Vagina (tissue), 2 donors: ENCODE measurements at regions not wholly inside any gene's neighbourhood (a gene's known extent, or its start where the extent isn't known, plus 50 kb on each side); places are given as distances from the start of the nearest gene placed in this dataset.

Experiments used
- DNase-seq, 2 donors: peaks; one replicate each; pipeline ENCODE4 v3.0.0-alpha.2; 2017; ENCODE audit errors: extremely low spot score in 2 of 2
- H3K27ac ChIP-seq: fragments of 200-600 bp; sonication (generic); one replicate; pipeline ENCODE4 v1.5.1; 2019
- H3K27me3 ChIP-seq: fragments of 200-600 bp; sonication (generic); one replicate; pipeline ENCODE4 v1.5.1; 2019
- H3K36me3 ChIP-seq, 2 donors: fragments of 200-600 bp; sonication (generic); one replicate each; pipeline ENCODE4 v1.5.1; 2017 to 2019
- H3K4me1 ChIP-seq: fragments of 200-600 bp; sonication (generic); one replicate; pipeline ENCODE4 v1.5.1; 2019
- H3K4me3 ChIP-seq, 2 donors: fragments of 200-600 bp; sonication (generic); 1 replicate in 1 of 2; 2 replicates in 1 of 2; pipeline ENCODE4 v1.5.1; 2016 to 2019
- H3K9me3 ChIP-seq: fragments of 200-600 bp; sonication (generic); one replicate; pipeline ENCODE4 v1.5.1; 2019
- CTCF ChIP-seq, 3 experiments: fragments of 450-650 bp in 2 of 3; fragments of 200-600 bp in 1 of 3; sonication (generic) in 1 of 3; IDR thresholded peaks; one replicate each; pipeline ENCODE4 v1.5.1; 2017 to 2019; ENCODE audit warnings: antibody characterized with exemption in 3 of 3, mild to moderate bottlenecking in 2 of 3, moderate library complexity in 2 of 3
- POLR2A ChIP-seq, 2 donors: fragments of 450-650 bp; IDR thresholded peaks; one replicate each; pipeline ENCODE4 v1.6.1; 2017; ENCODE audit warnings: antibody characterized with exemption in 2 of 2, mild to moderate bottlenecking in 2 of 2, moderate library complexity in 2 of 2
- POLR2AphosphoS5 ChIP-seq, 2 donors: sonication (generic); formaldehyde crosslinking; IDR thresholded peaks; one replicate each; pipeline ENCODE4 v1.9.0; 2017; ENCODE audit warnings: antibody characterized with exemption in 2 of 2, mild to moderate bottlenecking in 2 of 2, low read depth in 1 of 2; ENCODE audit not compliant: insufficient read depth in 1 of 2
- intact Hi-C: fragments of 100-400 bp; cut with DNase I; formaldehyde crosslinking; loops from one replicate; pipeline ENCODE4 v1.15.1; 2023

DNA sequence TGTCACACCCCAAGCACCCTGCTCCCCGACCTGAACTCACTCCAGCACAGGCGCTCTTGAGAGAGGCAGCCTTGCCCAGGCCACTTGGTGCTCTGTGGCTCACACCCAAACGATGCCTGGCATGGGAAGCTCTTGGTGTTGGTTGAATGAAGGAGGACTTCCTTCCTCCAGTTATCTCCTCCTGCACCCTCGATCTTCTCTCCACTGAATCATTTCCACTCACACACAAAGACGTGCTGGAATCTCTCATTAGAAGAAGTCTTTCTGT, 90.5 kb upstream of the TRIM2 start:
- DNase-seq: no peak
- intact Hi-C loops: no loop called here
- H3K27me3 ChIP-seq: no peaks in the 10 kb centered on the region

GRCh38 chr4:153114771-153115321, 89.4 kb upstream of the TRIM2 start:
- intact Hi-C loops: no loop called here

More for the DNA sequence above, 90.5 kb upstream of the TRIM2 start:
- Histone ChIP-seq H3K4me3 (no peak overlapping the region), H3K4me1 (peaks cover 19% of the 10 kb centered on the region), H3K36me3 (no peaks in the 10 kb centered on the region), H3K9me3 (no peaks in the 10 kb centered on the region), H3K27ac (no peak overlapping the region)
- TF ChIP-seq CTCF (IDR thresholded peaks at IDR 0.05) (no peak), POLR2A (IDR thresholded peaks at IDR 0.05) (no peak), POLR2AphosphoS5 (IDR thresholded peaks at IDR 0.05; ENCODE audit: insufficient read depth in 1 of 2, low read depth in 1 of 2) (no peak)

GRCh38 chr4:153115322-153116290, 88.6 kb upstream of the TRIM2 start:
- intact Hi-C loops: no loop called here
- Histone ChIP-seq H3K9me3 (no peaks in the 10 kb centered on the region), H3K4me1 (peaks cover 19% of the 10 kb centered on the region), H3K27me3 (no peaks in the 10 kb centered on the region), H3K27ac (peak overlapping the region; percentile 45), H3K36me3 (no peaks in the 10 kb centered on the region), H3K4me3 (peak overlapping the region; percentile 6 to 21)
- no peak for TF ChIP-seq CTCF (IDR thresholded peaks at IDR 0.05)
- peak in 1 of 2 donors; percentile 36 for TF ChIP-seq POLR2AphosphoS5 (IDR thresholded peaks at IDR 0.05; ENCODE audit: insufficient read depth in 1 of 2, low read depth in 1 of 2)
- peak in 1 of 2 donors; percentile 82 for DNase-seq

More at GRCh38 chr4:153114771-153115321, 89.4 kb upstream of the TRIM2 start:
- peaks cover 19% of the 10 kb centered on the region for H3K4me1 ChIP-seq
- H3K27me3 ChIP-seq: no peaks in the 10 kb centered on the region
- H3K27ac ChIP-seq: peak overlapping the region; percentile 45
- H3K9me3 ChIP-seq: no peaks in the 10 kb centered on the region
- H3K36me3 ChIP-seq: no peaks in the 10 kb centered on the region
- TF ChIP-seq CTCF (IDR thresholded peaks at IDR 0.05): no peak
- no peak for TF ChIP-seq POLR2A (IDR thresholded peaks at IDR 0.05)
- TF ChIP-seq POLR2AphosphoS5 (IDR thresholded peaks at IDR 0.05; ENCODE audit: insufficient read depth in 1 of 2, low read depth in 1 of 2): no peak
- H3K4me3 ChIP-seq: no peak overlapping the region
- peak in 1 of 2 donors; percentile 74 for DNase-seq

- H3K36me3 ChIP-seq: no peaks in the 10 kb centered on the region
- DNase-seq: peak in 1 of 2 donors; percentile 29
- intact Hi-C loops: no loop called here
- peak overlapping the region; percentile 45 for H3K27ac ChIP-seq
- H3K27me3 ChIP-seq: no peaks in the 10 kb centered on the region
- H3K9me3 ChIP-seq: no peaks in the 10 kb centered on the region
- H3K4me1 ChIP-seq: peaks cover 19% of the 10 kb centered on the region
- H3K4me3 ChIP-seq: peak overlapping the region in 1 of 2 donors; percentile 6
- TF ChIP-seq POLR2A (IDR thresholded peaks at IDR 0.05): no peak
- TF ChIP-seq CTCF (IDR thresholded peaks at IDR 0.05): no peak
- TF ChIP-seq POLR2AphosphoS5 (IDR thresholded peaks at IDR 0.05; ENCODE audit: insufficient read depth in 1 of 2, low read depth in 1 of 2): no peak
These were observed 88.0 kb upstream of the TRIM2 start for GRCh38 chr4:153116291-153116680.

- intact Hi-C loops: no loop called here
- TF ChIP-seq POLR2AphosphoS5 (IDR thresholded peaks at IDR 0.05; ENCODE audit: insufficient read depth in 1 of 2, low read depth in 1 of 2) (no peak), POLR2A (IDR thresholded peaks at IDR 0.05) (no peak), CTCF (IDR thresholded peaks at IDR 0.05) (no peak)
- Histone ChIP-seq H3K27me3 (no peaks in the 10 kb centered on the region), H3K9me3 (no peaks in the 10 kb centered on the region), H3K4me1 (peaks cover 19% of the 10 kb centered on the region), H3K36me3 (no peaks in the 10 kb centered on the region), H3K27ac (no peak overlapping the region), H3K4me3 (no peak overlapping the region)
- peak in 1 of 2 donors; percentile 40 for DNase-seq
These were observed 87.4 kb upstream of the TRIM2 start for GRCh38 chr4:153116801-153117200.
